GM10266 (cell line): ENCODE measurements at regions not wholly inside any gene's neighbourhood (a gene's known extent, or its start where the extent isn't known, plus 50 kb on each side); places are given as distances from the start of the nearest gene placed in this dataset.

Experiments
- DNase-seq: peaks from one replicate; pipeline ENCODE4 v3.0.0; 2012; ENCODE audit errors: extremely low spot score
- TF ChIP-seq, protein P1 (sequence below): IDR thresholded peaks from 2 replicates; pipeline ENCODE4 v1.5.1; 2012; ENCODE audit warnings: mild to moderate bottlenecking, low read depth; ENCODE audit not compliant: control insufficient read depth, insufficient read depth; ENCODE audit errors: missing control alignments

GRCh38 chr3:13261104-13261830 lies 158.9 kb downstream of the NUP210 start:
- no peak for DNase-seq
- TF ChIP-seq, protein P1, sequence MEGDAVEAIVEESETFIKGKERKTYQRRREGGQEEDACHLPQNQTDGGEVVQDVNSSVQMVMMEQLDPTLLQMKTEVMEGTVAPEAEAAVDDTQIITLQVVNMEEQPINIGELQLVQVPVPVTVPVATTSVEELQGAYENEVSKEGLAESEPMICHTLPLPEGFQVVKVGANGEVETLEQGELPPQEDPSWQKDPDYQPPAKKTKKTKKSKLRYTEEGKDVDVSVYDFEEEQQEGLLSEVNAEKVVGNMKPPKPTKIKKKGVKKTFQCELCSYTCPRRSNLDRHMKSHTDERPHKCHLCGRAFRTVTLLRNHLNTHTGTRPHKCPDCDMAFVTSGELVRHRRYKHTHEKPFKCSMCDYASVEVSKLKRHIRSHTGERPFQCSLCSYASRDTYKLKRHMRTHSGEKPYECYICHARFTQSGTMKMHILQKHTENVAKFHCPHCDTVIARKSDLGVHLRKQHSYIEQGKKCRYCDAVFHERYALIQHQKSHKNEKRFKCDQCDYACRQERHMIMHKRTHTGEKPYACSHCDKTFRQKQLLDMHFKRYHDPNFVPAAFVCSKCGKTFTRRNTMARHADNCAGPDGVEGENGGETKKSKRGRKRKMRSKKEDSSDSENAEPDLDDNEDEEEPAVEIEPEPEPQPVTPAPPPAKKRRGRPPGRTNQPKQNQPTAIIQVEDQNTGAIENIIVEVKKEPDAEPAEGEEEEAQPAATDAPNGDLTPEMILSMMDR: no peak

DNA sequence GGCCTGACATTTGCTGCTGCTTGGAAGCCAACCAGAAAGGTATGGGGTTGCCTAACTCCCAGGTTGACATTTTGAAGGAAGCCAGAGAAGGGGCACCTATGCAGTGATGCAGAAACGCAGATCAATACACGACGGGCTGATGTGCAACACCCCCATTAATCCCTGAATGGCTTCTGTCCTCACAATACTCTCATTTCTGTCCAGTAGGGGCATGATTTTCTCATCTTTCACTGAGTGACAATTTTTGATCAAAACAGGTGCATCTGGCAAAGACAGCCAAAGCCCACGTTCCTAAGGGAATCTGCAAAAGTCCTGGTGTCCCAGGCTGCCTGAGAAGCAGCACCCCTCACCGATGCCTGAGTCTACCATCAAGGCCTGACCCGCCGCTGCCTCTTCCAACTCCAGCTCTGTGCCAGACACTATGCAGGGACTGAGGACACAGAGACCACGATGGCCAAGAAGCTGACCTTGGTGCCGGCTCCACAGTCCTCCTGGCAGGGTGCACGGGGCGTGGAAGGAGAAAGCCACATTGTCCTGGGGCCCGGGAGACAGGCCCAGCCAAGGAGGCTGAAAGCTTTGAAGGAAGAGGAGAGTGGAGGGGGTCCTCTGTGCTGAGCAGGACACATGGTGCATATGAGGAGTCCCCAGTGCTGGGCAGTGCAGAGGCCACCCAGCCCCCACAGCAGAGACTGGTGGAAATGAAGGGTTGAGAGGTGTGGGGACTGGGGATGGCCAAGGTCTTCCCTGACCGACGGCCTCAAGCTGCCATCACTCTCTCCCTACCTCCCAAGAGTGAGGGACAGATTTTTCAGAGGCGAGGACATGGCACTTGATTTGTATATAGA lies 159.6 kb downstream of the NUP210 start:
- TF ChIP-seq, protein P1: no peak
- DNase-seq: no peak

DNA sequence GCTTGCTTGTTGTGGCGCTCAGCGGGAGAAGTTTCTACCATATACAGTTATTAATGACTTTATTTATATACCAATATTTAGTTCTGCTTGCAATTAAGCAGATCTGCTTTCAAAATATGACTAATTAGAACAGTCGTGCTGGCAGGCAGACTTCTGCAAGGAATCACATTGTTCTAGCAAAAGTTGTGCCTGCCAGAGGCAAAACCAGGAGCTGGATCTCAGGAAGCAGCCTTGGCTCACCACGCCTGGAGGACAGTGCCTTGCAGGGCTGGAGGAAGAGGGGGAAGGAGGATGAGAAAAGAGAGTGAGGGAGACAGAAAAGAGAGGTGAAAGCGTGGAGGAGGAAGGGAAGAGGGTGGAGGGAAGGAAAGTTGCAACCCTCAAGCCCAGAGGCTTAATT lies 160.3 kb downstream of the NUP210 start:
- no peak for DNase-seq
- TF ChIP-seq, protein P1: no peak

DNA sequence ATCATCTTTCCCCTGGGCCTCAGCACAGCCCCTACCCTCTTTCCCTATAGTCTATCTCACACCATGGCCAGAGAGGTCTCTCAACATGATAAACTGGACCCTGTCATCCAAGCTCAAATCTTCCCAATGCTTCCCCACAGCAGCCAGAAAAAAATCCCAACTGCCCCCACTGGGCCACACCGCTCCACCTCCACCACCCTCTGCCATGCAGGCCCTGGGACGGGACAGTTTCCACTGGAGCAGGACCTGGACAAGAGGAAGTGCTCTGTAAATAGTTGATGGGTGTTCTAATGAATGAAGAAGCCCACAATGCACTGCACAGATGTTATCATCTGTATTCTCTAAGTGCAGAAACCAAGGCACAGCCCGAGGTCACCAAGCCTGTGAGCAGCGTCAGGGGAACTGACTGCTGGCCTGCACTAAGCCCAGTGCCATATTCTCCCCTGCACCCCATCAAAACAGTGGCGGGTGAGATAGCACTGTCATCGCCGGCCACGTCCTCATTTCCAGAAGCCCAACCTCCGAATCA lies 161.1 kb downstream of the NUP210 start:
- TF ChIP-seq, protein P1: no peak
- DNase-seq: no peak

- TF ChIP-seq, protein P1: no peak
- no peak for DNase-seq
These were observed 161.8 kb downstream of the NUP210 start for GRCh38 chr3:13258280-13258679.

DNA sequence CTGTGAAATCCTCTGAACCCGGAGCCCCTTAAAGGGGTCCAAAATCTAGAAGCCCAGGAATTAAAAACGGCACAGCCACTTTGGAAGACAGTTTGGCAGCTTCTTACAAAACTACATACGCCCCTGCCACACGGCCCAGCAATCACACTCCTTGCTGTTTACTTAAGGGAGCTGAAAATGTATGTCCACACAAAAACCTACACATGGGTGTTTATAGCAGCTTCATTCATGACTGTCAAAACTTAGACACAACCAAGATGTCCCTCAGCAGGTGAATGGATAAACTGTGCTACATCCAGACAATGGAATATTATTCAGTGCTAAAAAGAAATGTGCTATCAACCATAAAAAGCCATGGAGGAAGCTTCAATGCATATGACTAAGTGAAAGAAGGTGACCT lies 162.5 kb downstream of the NUP210 start:
- DNase-seq: no peak
- TF ChIP-seq, protein P1: no peak

DNA sequence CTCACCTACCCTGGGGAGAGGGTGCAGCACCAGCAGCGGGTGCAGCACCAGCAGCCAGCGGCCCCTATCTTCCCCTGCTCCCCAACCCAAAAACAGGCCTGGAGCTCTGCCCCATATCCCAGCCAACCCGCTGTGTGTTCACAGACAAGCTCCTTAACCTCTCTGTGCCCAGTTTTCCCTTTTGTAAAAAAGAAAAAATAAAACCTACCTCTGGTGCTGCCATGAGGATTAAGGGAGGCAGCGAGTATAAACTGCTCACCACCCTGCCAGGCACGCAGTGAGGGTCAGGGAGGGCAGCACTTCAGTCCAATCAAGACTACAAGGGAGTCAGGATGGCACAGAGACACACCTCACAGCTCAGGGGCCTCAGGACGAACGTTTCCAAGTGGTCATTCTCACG lies 163.3 kb downstream of the NUP210 start:
- TF ChIP-seq, protein P1: no peak
- DNase-seq: no peak
